Loucy (cell line): ENCODE measurements at regions not wholly inside any gene's neighbourhood (a gene's known extent, or its start where the extent isn't known, plus 50 kb on each side); places are given as distances from the start of the nearest gene placed in this dataset.

Experiments used
- EZH2phosphoT487 ChIP-seq: fragments of 200-600 bp; IDR thresholded peaks from 2 replicates; pipeline ENCODE4 v1.6.1; 2018; ENCODE audit warnings: antibody characterized with exemption, mild to moderate bottlenecking, moderate library complexity, borderline replicate concordance
- TF ChIP-seq, protein P1 (sequence below): fragments of 200-600 bp; sonication (generic); conservative IDR thresholded peaks from 2 replicates; pipeline ENCODE4 v1.5.1; 2014; ENCODE audit warnings: mild to moderate bottlenecking, antibody characterized with exemption, low read length

- TF ChIP-seq, protein P1, sequence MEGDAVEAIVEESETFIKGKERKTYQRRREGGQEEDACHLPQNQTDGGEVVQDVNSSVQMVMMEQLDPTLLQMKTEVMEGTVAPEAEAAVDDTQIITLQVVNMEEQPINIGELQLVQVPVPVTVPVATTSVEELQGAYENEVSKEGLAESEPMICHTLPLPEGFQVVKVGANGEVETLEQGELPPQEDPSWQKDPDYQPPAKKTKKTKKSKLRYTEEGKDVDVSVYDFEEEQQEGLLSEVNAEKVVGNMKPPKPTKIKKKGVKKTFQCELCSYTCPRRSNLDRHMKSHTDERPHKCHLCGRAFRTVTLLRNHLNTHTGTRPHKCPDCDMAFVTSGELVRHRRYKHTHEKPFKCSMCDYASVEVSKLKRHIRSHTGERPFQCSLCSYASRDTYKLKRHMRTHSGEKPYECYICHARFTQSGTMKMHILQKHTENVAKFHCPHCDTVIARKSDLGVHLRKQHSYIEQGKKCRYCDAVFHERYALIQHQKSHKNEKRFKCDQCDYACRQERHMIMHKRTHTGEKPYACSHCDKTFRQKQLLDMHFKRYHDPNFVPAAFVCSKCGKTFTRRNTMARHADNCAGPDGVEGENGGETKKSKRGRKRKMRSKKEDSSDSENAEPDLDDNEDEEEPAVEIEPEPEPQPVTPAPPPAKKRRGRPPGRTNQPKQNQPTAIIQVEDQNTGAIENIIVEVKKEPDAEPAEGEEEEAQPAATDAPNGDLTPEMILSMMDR: no peak
- TF ChIP-seq EZH2phosphoT487: no peak
Observed at GRCh38 chr2:104933151-104933917, 79.4 kb downstream of the POU3F3 start.
